ENCODE measurements at regions not wholly inside any gene's neighbourhood (a gene's known extent, or its start where the extent isn't known, plus 50 kb on each side); places are given as distances from the start of the nearest gene placed in this dataset.

DNA sequence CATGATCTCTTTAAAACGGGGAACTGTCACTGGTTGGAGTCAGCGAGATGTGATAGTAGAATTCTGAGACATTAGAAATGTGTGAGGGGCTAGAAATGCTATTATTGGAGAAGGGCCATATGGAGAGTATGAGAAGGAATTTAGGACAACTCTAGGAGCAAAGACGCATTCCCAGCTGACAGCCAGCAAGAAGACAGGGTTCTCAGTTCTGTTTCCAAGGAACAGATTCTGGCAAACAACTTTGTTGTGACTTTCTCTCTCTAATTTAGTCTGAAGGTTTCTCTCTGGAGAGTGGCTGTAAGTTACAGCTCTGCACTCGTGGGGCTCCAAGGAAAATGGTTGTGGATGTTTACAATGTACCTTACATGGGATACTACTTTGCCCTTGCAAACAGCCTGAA, 876.3 kb downstream of the FAM181B start:
- Histone ChIP-seq H3K36me3 (ENCODE audit: control insufficient read depth in 2 of 2, extremely low read depth in 1 of 2, insufficient read depth in 2 of 2, low read length in 2 of 2) (no peaks in the 10 kb centered on the region), H3K9ac (replicated peaks; ENCODE audit: extremely low read depth, insufficient read depth, low read length) (no peak overlapping the region), H3K9me3 (replicated peaks; ENCODE audit: control insufficient read depth, insufficient read depth, low read length) (no peaks in the 10 kb centered on the region), H2AFZ (ENCODE audit: low read depth, low read length) (no peak overlapping the region), H3K4me3 (replicated peaks in 1 of 3; ENCODE audit: insufficient read depth in 1 of 3, low read depth in 1 of 3, low read length in 3 of 3) (no peak overlapping the region), H3K27me3 (ENCODE audit: control insufficient read depth in 2 of 2, insufficient read depth in 2 of 2, low read length in 2 of 2) (no peaks in the 10 kb centered on the region), H3K4me2 (ENCODE audit: insufficient read depth, low read length) (no peak overlapping the region), H3K9me1 (replicated peaks; ENCODE audit: control insufficient read depth, extremely low read depth, insufficient read depth, low read length) (no peaks in the 10 kb centered on the region), H3K4me1 (ENCODE audit: control insufficient read depth, extremely low read depth, insufficient read depth, low read length) (no peaks in the 10 kb centered on the region), H3K79me2 (ENCODE audit: control insufficient read depth, insufficient read depth, low read length) (no peaks in the 10 kb centered on the region), H3K27ac (ENCODE audit: insufficient read depth, low read depth, low read length) (no peak overlapping the region), H4K20me1 (replicated peaks; ENCODE audit: control insufficient read depth, extremely low read depth, insufficient read depth, low read length) (no peaks in the 10 kb centered on the region)
- intact Hi-C loops (cut with micrococcal nuclease) (no loop called here), dilution Hi-C loops (cut with MboI; ENCODE audit: extremely low pct_ligation_motif_present, low sequenced_read_pairs) (no loop called here)
- DNase-seq (ENCODE audit: low read depth, low spot score) (no peak), FAIRE-seq (no peak)
- ChIA-PET POLR2A (no interaction called here), CTCF (no interaction called here)
- no TSS peak for BruUV-seq (replicated peaks)
- TF ChIP-seq POLR2AphosphoS5 (IDR thresholded peaks at IDR 0.05; ENCODE audit: insufficient read depth, low read depth, low read length) (no peak), MYC (IDR thresholded peaks at IDR 0.05; ENCODE audit: low read depth, low read length) (no peak), POLR2A (IDR thresholded peaks at IDR 0.05; ENCODE audit: low read depth, low read length) (no peak), JUN (IDR thresholded peaks at IDR 0.05; ENCODE audit: borderline replicate concordance, insufficient read depth, insufficient read length, low read depth) (no peak), GATA2 (IDR thresholded peaks at IDR 0.05; ENCODE audit: insufficient read depth, insufficient read length, low read depth, low read length) (no peak), FOS (IDR thresholded peaks at IDR 0.05; ENCODE audit: borderline replicate concordance, insufficient read depth, low read length) (no peak), EZH2 (IDR thresholded peaks at IDR 0.05; ENCODE audit: borderline replicate concordance, low read depth, low read length, severe bottlenecking) (no peak)
- TF ChIP-seq, protein P1, sequence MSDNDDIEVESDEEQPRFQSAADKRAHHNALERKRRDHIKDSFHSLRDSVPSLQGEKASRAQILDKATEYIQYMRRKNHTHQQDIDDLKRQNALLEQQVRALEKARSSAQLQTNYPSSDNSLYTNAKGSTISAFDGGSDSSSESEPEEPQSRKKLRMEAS (IDR thresholded peaks at IDR 0.05; ENCODE audit: insufficient read depth, insufficient read length): no peak
- TF ChIP-seq, protein P2, sequence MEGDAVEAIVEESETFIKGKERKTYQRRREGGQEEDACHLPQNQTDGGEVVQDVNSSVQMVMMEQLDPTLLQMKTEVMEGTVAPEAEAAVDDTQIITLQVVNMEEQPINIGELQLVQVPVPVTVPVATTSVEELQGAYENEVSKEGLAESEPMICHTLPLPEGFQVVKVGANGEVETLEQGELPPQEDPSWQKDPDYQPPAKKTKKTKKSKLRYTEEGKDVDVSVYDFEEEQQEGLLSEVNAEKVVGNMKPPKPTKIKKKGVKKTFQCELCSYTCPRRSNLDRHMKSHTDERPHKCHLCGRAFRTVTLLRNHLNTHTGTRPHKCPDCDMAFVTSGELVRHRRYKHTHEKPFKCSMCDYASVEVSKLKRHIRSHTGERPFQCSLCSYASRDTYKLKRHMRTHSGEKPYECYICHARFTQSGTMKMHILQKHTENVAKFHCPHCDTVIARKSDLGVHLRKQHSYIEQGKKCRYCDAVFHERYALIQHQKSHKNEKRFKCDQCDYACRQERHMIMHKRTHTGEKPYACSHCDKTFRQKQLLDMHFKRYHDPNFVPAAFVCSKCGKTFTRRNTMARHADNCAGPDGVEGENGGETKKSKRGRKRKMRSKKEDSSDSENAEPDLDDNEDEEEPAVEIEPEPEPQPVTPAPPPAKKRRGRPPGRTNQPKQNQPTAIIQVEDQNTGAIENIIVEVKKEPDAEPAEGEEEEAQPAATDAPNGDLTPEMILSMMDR (IDR thresholded peaks at IDR 0.05; ENCODE audit: extremely low read depth in 1 of 2, insufficient read depth in 1 of 2, low read depth in 1 of 2, low read length in 2 of 2): no peak
